K562 (cell line): ENCODE measurements at regions not wholly inside any gene's neighbourhood (a gene's known extent, or its start where the extent isn't known, plus 50 kb on each side); places are given as distances from the start of the nearest gene placed in this dataset.

ENCODE experiments used
- ATAC-seq: fragments of 200-7000 bp; cut with Tn5 transposase; 3 replicates; pipeline ENCODE4 v1.9.1; 2020; ENCODE audit warnings: moderate library complexity
- BruUV-seq: library from RNA; stranded (reverse); fragments of 400-500 nt; replicated peaks from 2 replicates; lab custom pipeline; 2021; lab: Mats Ljungman, UMichigan
- CTCF ChIA-PET: fragments of 300-600 bp; formaldehyde crosslinking; extraction: SDS; loops from one replicate; lab custom pipeline; 2021; ENCODE audit warnings: low intra/inter-chr PET ratio; lab: Yijun Ruan, JAX
- POLR2A ChIA-PET: fragments of 300-600, 350-650 bp; sonication (Branson Sonifier 250); formaldehyde crosslinking; extraction: SDS; loops from one replicate; lab custom pipeline; 2021; ENCODE audit warnings: antibody characterized with exemption, inconsistent platforms; lab: Yijun Ruan, JAX
- DNase-seq, 4 experiments: peaks; one replicate each; pipeline versions ENCODE4 v3.0.0 to v3.0.0-alpha.2; 2011 to 2018; ENCODE audit warnings: low spot score in 3 of 4, mixed read lengths in 3 of 4; ENCODE audit errors: extremely low read depth in 1 of 4
- FAIRE-seq: peaks from 2 replicates; lab custom pipeline; 2011; peaks lifted over from hg19 to GRCh38; lab: Jason Lieb, UNC
- H2AFZ ChIP-seq: 2 replicates; pipeline ENCODE4 v1.6.0; 2011; ENCODE audit warnings: low read depth, low read length, control low read depth, inconsistent platforms
- H3K27ac ChIP-seq: fragments of 200-600 bp; 3 replicates; pipeline ENCODE4 v1.8.0; 2011; ENCODE audit warnings: low read depth, mild to moderate bottlenecking, control low read depth, inconsistent platforms, low read length, moderate library complexity, mixed read lengths; ENCODE audit errors: extremely low read depth
- H3K27me3 ChIP-seq, 2 experiments: fragments of 300-600 bp in 1 of 2; 2 replicates in 1 of 2; 3 replicates in 1 of 2; pipeline versions ENCODE4 v1.6.0 to v1.8.0; 2011; ENCODE audit warnings: inconsistent platforms in 2 of 2, low read length in 2 of 2, mild to moderate bottlenecking in 1 of 2, mixed read lengths in 1 of 2, moderate library complexity in 1 of 2; ENCODE audit not compliant: control insufficient read depth in 2 of 2, insufficient read depth in 2 of 2
- H3K36me3 ChIP-seq: fragments of 300-600 bp; 3 replicates; pipeline ENCODE4 v1.8.0; 2011; ENCODE audit warnings: mild to moderate bottlenecking, low read length, inconsistent platforms; ENCODE audit not compliant: control insufficient read depth, insufficient read depth
- H3K4me1 ChIP-seq, 2 experiments: fragments of 200-600 bp in 1 of 2; replicated peaks in 1 of 2; 2 replicates in 1 of 2; 3 replicates in 1 of 2; pipeline versions ENCODE4 v1.5.1 to v1.8.0; 2011; ENCODE audit warnings: inconsistent platforms in 2 of 2, low read length in 2 of 2, mild to moderate bottlenecking in 1 of 2, mixed read lengths in 1 of 2, moderate library complexity in 1 of 2; ENCODE audit not compliant: control insufficient read depth in 2 of 2, insufficient read depth in 2 of 2
- H3K4me2 ChIP-seq: 2 replicates; pipeline ENCODE4 v1.6.1; 2011; ENCODE audit warnings: low read length, control low read depth, inconsistent platforms, mixed read lengths; ENCODE audit not compliant: insufficient read depth
- H3K4me3 ChIP-seq: fragments of 200-600 bp; sonication (generic), shearing (Covaris generic); 2 replicates; pipeline ENCODE4 v1.5.1; 2016; ENCODE audit warnings: control low read depth, inconsistent platforms
- H3K79me2 ChIP-seq: fragments of 200-600 bp; 3 replicates; pipeline ENCODE4 v1.8.0; 2011; ENCODE audit warnings: low read length, inconsistent platforms; ENCODE audit not compliant: control insufficient read depth, insufficient read depth
- H3K9ac ChIP-seq, 2 experiments: 2 replicates each; pipeline versions ENCODE4 v1.6.0 to v1.6.1; 2011; ENCODE audit warnings: low read depth in 2 of 2, low read length in 2 of 2, control low read depth in 1 of 2, inconsistent platforms in 1 of 2, mild to moderate bottlenecking in 1 of 2, mixed read lengths in 1 of 2; ENCODE audit not compliant: insufficient read depth in 1 of 2
- H3K9me1 ChIP-seq: one replicate; pipeline ENCODE4 v1.6.0; 2011; ENCODE audit warnings: inconsistent platforms, mild to moderate bottlenecking, low read length, moderate library complexity; ENCODE audit not compliant: control insufficient read depth, insufficient read depth
- H3K9me3 ChIP-seq: replicated peaks from 2 replicates; pipeline ENCODE4 v1.5.1; 2011; ENCODE audit warnings: low read depth, low read length, inconsistent platforms; ENCODE audit not compliant: control insufficient read depth, insufficient read depth
- H4K20me1 ChIP-seq: replicated peaks from 2 replicates; pipeline ENCODE4 v1.6.1; 2011; ENCODE audit warnings: low read length, inconsistent platforms, mixed read lengths; ENCODE audit not compliant: control insufficient read depth, insufficient read depth
- FUS ChIP-seq: fragments of 200-400 bp; formaldehyde crosslinking; optimal IDR thresholded peaks from 2 replicates; pipeline ENCODE3; 2017; ENCODE audit warnings: low read depth, low read length
- L3MBTL2 ChIP-seq: fragments of 450-650 bp; IDR thresholded peaks from 2 replicates; pipeline ENCODE4 v1.6.1; 2016; ENCODE audit warnings: mild to moderate bottlenecking, moderate library complexity
- MAFG ChIP-seq: fragments of 450-650 bp; conservative IDR thresholded peaks from 2 replicates; pipeline ENCODE4 v1.6.1; 2016; ENCODE audit warnings: missing genetic modification characterization, missing compliant biosample characterization
- MEF2A ChIP-seq: IDR thresholded peaks from 2 replicates; pipeline ENCODE4 v1.6.1; 2011; ENCODE audit warnings: low read depth, mild to moderate bottlenecking, low read length, moderate library complexity; ENCODE audit not compliant: control insufficient read depth
- SIN3B ChIP-seq: fragments of 450-650 bp; IDR thresholded peaks from 2 replicates; pipeline ENCODE4 v1.6.1; 2017; ENCODE audit warnings: low read depth, mild to moderate bottlenecking, moderate library complexity
- ZNF23 ChIP-seq: fragments of 250-450 bp; sonication (Bioruptor Pico); IDR thresholded peaks from 2 replicates; pipeline ENCODE4 v1.4.0; 2020; ENCODE audit warnings: mild to moderate bottlenecking
- ZNF3 ChIP-seq: fragments of 250-450 bp; sonication (Bioruptor Pico); IDR thresholded peaks from 2 replicates; pipeline ENCODE4 v1.5.0; 2021; ENCODE audit warnings: mild to moderate bottlenecking, moderate library complexity
- ZNF316 ChIP-seq: fragments of 450-650 bp; IDR thresholded peaks from 2 replicates; pipeline ENCODE4 v1.6.1; 2016
- in situ Hi-C: fragments of 300-500 bp; cut with MboI; formaldehyde crosslinking; loops from 4 replicates; pipeline ENCODE4 v1.15.0; 2018; ENCODE audit warnings: inconsistent platforms, mixed read lengths
- intact Hi-C: fragments of 100-400 bp; cut with micrococcal nuclease; formaldehyde crosslinking; loops from 2 replicates; pipeline ENCODE4 v1.14.2; 2022
- TF ChIP-seq, protein P1 (sequence below): sonication (generic); formaldehyde crosslinking; IDR thresholded peaks from 2 replicates; pipeline ENCODE4 v1.8.0; 2022; ENCODE audit warnings: mild to moderate bottlenecking, missing genetic modification reagents

DNA sequence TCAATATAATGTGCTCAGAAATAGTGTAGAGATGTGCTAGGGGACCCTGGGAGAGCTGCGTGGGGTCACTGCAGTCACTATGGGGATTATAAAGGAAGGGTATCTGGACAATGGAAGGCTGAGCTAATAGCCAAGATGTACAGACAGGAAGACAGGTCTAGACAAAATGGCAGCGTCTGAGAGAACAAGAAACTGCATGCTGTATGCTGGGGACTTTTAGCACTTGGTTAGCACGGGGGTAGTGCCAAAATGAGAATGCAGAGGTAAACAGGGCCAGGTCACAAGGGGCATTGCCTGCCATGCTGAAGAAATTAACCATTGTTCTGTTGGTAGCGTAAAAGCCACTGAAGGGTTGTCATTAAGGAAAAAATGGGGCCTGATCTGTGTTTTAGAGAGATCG is 308.2 kb downstream of the EMP1 start (continued):
- TF ChIP-seq ZNF3 (CRISPR knock-in tag) (no peak), MEF2A (no peak), FUS (no peak), ZNF23 (CRISPR knock-in tag) (no peak), ZNF316 (no peak)

DNA sequence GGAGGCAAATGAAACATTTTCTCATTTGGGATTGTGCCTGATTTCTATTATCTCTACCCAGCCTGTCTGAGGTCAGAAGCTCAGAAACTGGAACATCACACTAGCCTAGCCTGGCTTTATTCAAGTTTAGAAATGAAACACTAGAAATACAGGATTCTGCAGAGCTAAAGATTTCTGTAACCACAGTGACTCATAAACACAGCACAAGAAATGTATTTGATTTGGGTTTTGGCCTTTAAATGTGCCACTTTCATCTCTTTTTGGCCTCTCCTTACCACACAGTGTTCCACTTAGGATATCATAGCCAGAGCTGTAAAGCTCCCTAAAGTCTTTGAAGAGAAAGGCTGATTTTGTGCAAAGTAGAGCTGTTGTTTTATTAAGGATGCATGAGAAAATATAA is 307.5 kb downstream of the EMP1 start:
- Histone ChIP-seq H2AFZ (no peak overlapping the region), H3K9me1 (no peaks in the 10 kb centered on the region), H3K79me2 (no peaks in the 10 kb centered on the region), H3K36me3 (no peaks in the 10 kb centered on the region), H3K4me1 (no peaks in the 10 kb centered on the region; a peak in 1 of 5 replicates), H3K9ac (no peak overlapping the region), H3K27ac (no peak overlapping the region), H4K20me1 (no peaks in the 10 kb centered on the region), H3K27me3 (no peaks in the 10 kb centered on the region), H3K9me3 (no peaks in the 10 kb centered on the region), H3K4me3 (no peak overlapping the region), H3K4me2 (no peak overlapping the region)
- no peak for ATAC-seq
- ChIA-PET CTCF (no interaction called here), POLR2A (no interaction called here)
- no peak for FAIRE-seq
- in situ Hi-C loops, result no loop called here
- no TSS peak for BruUV-seq
- intact Hi-C loops, result no loop called here
- no peak for DNase-seq
- TF ChIP-seq SIN3B (no peak), MAFG (tag) (no peak), L3MBTL2 (no peak)
- TF ChIP-seq, protein P1, sequence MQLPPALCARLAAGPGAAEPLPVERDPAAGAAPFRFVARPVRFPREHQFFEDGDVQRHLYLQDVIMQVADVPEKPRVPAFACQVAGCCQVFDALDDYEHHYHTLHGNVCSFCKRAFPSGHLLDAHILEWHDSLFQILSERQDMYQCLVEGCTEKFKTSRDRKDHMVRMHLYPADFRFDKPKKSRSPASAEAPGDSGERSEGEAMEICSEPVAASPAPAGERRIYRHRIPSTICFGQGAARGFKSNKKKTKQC, result no peak
